Stomach (tissue), 8 donors: ENCODE measurements at regions not wholly inside any gene's neighbourhood (a gene's known extent, or its start where the extent isn't known, plus 50 kb on each side); places are given as distances from the start of the nearest gene placed in this dataset.

ENCODE experiments used
- DNase-seq, 2 donors: peaks; one replicate each; pipeline versions ENCODE4 v3.0.0 to v3.0.0-alpha.2; 2013 to 2019
- H3K27ac ChIP-seq, 5 donors: fragments of 200-600 bp in 4 of 5; sonication (generic) in 4 of 5; one replicate each; pipeline ENCODE4 v1.5.1; 2013 to 2019; ENCODE audit warnings: mild to moderate bottlenecking in 1 of 5, moderate library complexity in 1 of 5
- H3K27me3 ChIP-seq, 3 donors: fragments of 200-600 bp; sonication (generic); one replicate each; pipeline ENCODE4 v1.5.1; 2017 to 2019; ENCODE audit warnings: mixed run types in 1 of 3
- H3K36me3 ChIP-seq, 4 donors: fragments of 200-600 bp; sonication (generic); 1 replicate in 3 of 4; 2 replicates in 1 of 4; pipeline ENCODE4 v1.5.1; 2016 to 2019
- H3K4me1 ChIP-seq, 4 donors: fragments of 200-600 bp; sonication (generic); one replicate each; pipeline ENCODE4 v1.5.1; 2016 to 2019
- H3K4me3 ChIP-seq, 4 donors: fragments of 200-600 bp; sonication (generic) in 3 of 4; one replicate each; pipeline ENCODE4 v1.5.1; 2016 to 2019; ENCODE audit warnings: mild to moderate bottlenecking in 1 of 4
- H3K9me3 ChIP-seq, 4 donors: fragments of 200-600 bp; sonication (generic); one replicate each; pipeline ENCODE4 v1.5.1; 2016 to 2019
- CTCF ChIP-seq, 7 experiments: fragments of 450-650 bp in 4 of 7; fragments of 200-600 bp in 3 of 7; sonication (generic) in 3 of 7; IDR thresholded peaks; one replicate each; pipeline ENCODE4 v1.5.1; 2016 to 2019; ENCODE audit warnings: antibody characterized with exemption in 7 of 7, control low read depth in 2 of 7, mild to moderate bottlenecking in 1 of 7
- EP300 ChIP-seq: sonication (generic); formaldehyde crosslinking; IDR thresholded peaks from one replicate; pipeline ENCODE4 v1.6.1; 2017; ENCODE audit warnings: antibody characterized with exemption
- POLR2A ChIP-seq, 4 donors: fragments of 450-650 bp; IDR thresholded peaks; one replicate each; pipeline ENCODE4 v1.6.1; 2016; ENCODE audit warnings: antibody characterized with exemption in 4 of 4, control low read depth in 2 of 4, mild to moderate bottlenecking in 1 of 4, moderate library complexity in 1 of 4
- POLR2AphosphoS5 ChIP-seq, 3 donors: sonication (generic); formaldehyde crosslinking; IDR thresholded peaks; one replicate each; pipeline ENCODE4 v1.6.1; 2016; ENCODE audit warnings: antibody characterized with exemption in 3 of 3
- WGBS, 5 donors: extraction: QIAGEN DNeasy Blood & Tissue Kit in 3 of 5; methylation state at CpG; one replicate each; pipeline versions ENCODE4 v1.1.5 to v1.1.7; 2013 to 2018; 5-methylcytosine and 5-hydroxymethylcytosine counted together
- intact Hi-C: fragments of 100-400 bp; cut with DNase I; formaldehyde crosslinking; loops from one replicate; pipeline ENCODE4 v1.15.1; 2023; ENCODE audit warnings: low total_unique reads
- donor health status: healthy with polysubstance abuse.
- donor health status: Bipolar disorder and iron deficiency.
- donor health status: healthy.

- H3K36me3 ChIP-seq: no peaks in the 10 kb centered on the region
- intact Hi-C loops: no loop called here
- DNase-seq: no peak
- no peak overlapping the region for H3K27ac ChIP-seq
- no peaks in the 10 kb centered on the region for H3K9me3 ChIP-seq
- TF ChIP-seq POLR2AphosphoS5 (IDR thresholded peaks at IDR 0.05): no peak
- TF ChIP-seq EP300: no peak
- no peak for TF ChIP-seq CTCF (IDR thresholded peaks at IDR 0.05)
- no peak for TF ChIP-seq POLR2A (IDR thresholded peaks at IDR 0.05)
- 64 to 79% (median 72%) methylated on average over 3 of the region's 3 CpGs for WGBS, 5 donors
- no peaks in the 10 kb centered on the region for H3K4me1 ChIP-seq
- H3K4me3 ChIP-seq: no peak overlapping the region
- no peaks in the 10 kb centered on the region for H3K27me3 ChIP-seq
Measured at GRCh38 chr2:167826906-167827305, 420.5 kb downstream of the STK39 start.

- WGBS, 5 donors: 53 to 75% (median 67%) methylated on average over 1 of the region's 1 CpG
- TF ChIP-seq CTCF (IDR thresholded peaks at IDR 0.05) (no peak), POLR2AphosphoS5 (IDR thresholded peaks at IDR 0.05) (no peak), POLR2A (IDR thresholded peaks at IDR 0.05) (no peak), EP300 (no peak)
Measured at GRCh38 chr2:167825664-167826063, 421.7 kb downstream of the STK39 start.

GRCh38 chr2:167822690-167823465 is 424.5 kb downstream of the STK39 start:
- intact Hi-C loops: no loop called here
- 84 to 92% (median 88%) methylated on average over 3 of the region's 3 CpGs for WGBS, 5 donors
- no peaks in the 10 kb centered on the region for H3K27me3 ChIP-seq

More at GRCh38 chr2:167825664-167826063, 421.7 kb downstream of the STK39 start:
- no peaks in the 10 kb centered on the region for H3K27me3 ChIP-seq
- no peaks in the 10 kb centered on the region for H3K36me3 ChIP-seq
- no peak overlapping the region for H3K27ac ChIP-seq
- no peak for DNase-seq
- no peaks in the 10 kb centered on the region for H3K9me3 ChIP-seq
- no peak overlapping the region for H3K4me3 ChIP-seq
- intact Hi-C loops: no loop called here
- H3K4me1 ChIP-seq: no peaks in the 10 kb centered on the region

GRCh38 chr2:167820488-167820887 is 426.9 kb downstream of the STK39 start:
- no peak for DNase-seq
- Histone ChIP-seq H3K36me3 (no peaks in the 10 kb centered on the region), H3K27me3 (no peaks in the 10 kb centered on the region), H3K9me3 (no peaks in the 10 kb centered on the region), H3K4me1 (peaks cover 0 to 5% (median 1%) of the 10 kb centered on the region in 4 donors), H3K4me3 (no peak overlapping the region), H3K27ac (no peak overlapping the region)
- TF ChIP-seq CTCF (IDR thresholded peaks at IDR 0.05) (no peak), POLR2A (IDR thresholded peaks at IDR 0.05) (no peak), EP300 (no peak), POLR2AphosphoS5 (IDR thresholded peaks at IDR 0.05) (no peak)
- 81 to 84% (median 83%) methylated on average over 4 of the region's 4 CpGs for WGBS, 5 donors
- intact Hi-C loops: no loop called here

More at GRCh38 chr2:167822690-167823465, 424.5 kb downstream of the STK39 start:
- Histone ChIP-seq H3K36me3 (no peaks in the 10 kb centered on the region), H3K4me3 (no peak overlapping the region), H3K27ac (no peak overlapping the region), H3K9me3 (no peaks in the 10 kb centered on the region), H3K4me1 (no peaks in the 10 kb centered on the region)
- TF ChIP-seq POLR2AphosphoS5 (IDR thresholded peaks at IDR 0.05): no peak
- TF ChIP-seq POLR2A (IDR thresholded peaks at IDR 0.05): no peak
- TF ChIP-seq CTCF (IDR thresholded peaks at IDR 0.05): no peak
- TF ChIP-seq EP300: no peak
- no peak for DNase-seq
